ENCODE measurements at regions not wholly inside any gene's neighbourhood (a gene's known extent, or its start where the extent isn't known, plus 50 kb on each side); places are given as distances from the start of the nearest gene placed in this dataset.

DNA sequence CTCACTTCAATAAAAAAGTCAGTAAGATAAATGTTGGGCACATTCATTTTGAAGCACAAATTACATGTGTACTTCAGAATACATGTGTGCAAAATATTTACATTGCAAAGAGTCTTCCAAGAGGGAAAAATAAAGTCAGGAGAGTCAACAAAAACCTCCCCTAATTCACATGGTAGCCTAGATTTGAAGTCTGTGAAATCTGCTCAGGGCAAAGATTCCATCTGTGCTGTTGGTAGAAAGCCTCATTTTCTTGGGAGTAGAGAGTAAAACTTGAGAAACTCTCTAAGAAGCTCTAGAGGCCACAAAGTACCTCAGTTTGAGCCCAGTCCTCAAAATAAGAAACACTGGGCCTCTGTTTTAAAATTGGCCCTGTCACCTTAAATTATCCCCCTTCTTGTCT is 303.4 kb downstream of the RAB28 start:
- no peak for DNase-seq

GRCh38 chr4:13178621-13179020 is 305.5 kb downstream of the RAB28 start:
- no peak for DNase-seq

DNA sequence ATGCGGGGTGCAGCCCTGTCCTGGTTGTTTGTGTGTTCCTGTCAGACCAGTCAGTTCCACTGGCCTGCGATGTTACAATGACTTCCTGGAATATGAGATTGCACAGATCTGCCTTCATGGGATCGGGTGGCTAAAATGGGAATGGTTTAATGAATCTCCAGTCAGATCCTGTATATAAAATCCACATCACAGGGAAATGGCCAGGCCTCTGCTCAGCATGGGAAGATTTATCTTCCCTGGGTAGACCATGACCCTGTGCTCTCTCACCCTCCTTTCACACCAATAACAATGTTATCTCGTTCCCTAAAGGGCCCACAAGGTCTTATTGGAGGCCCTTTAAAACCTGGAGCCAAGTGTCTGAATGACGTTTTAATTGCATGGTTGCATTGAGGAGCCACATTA is 307.4 kb downstream of the RAB28 start:
- no peak for DNase-seq

- DNase-seq = no peak
Observed at GRCh38 chr4:13174926-13175325, 309.2 kb downstream of the RAB28 start.

- DNase-seq = no peak
Observed at GRCh38 chr4:13174001-13174400, 310.1 kb downstream of the RAB28 start.

- no peak for DNase-seq
Observed at GRCh38 chr4:13171292-13172057, 312.7 kb downstream of the RAB28 start.

DNA sequence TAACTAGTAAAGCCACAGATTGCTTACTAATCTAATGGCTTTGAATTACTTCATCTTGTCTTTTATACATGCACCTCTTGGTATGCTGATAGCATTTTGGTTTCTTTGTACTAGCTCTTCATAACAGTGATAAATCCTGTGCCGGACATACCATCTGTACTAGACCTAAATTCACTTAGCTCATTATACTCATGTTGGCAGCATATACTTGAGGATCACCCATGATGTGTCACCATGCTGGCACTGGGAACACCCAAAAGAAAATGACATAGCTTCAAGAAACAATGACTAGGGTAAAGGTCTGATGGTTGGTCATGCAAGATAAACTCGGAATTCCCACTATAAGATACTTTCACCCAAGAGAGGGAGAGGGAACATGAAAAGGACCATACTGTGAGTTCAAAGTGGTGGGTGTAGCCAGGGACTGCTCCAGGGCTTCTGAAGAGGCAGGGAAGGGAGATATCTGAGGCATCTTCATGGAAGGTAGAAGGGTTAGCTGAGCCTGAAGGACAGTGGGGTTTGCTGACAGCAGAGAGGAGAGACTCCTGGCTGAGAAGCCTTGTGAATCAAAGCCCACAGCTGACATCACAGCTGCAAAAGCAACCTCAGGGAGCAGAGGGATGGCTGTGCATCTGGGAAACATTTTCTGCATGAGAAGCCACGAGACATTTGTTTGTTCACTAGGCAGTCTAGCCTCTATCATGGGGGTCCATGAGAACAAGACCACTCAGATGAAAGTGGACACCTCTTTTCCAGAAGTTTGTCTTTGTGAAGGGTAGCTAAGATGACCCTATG is 314.2 kb downstream of the RAB28 start:
- DNase-seq = no peak

GRCh38 chr4:13168326-13168725 is 315.8 kb downstream of the RAB28 start:
- DNase-seq = no peak

GRCh38 chr4:13166214-13166613 is 317.9 kb downstream of the RAB28 start:
- no peak for DNase-seq

DNA sequence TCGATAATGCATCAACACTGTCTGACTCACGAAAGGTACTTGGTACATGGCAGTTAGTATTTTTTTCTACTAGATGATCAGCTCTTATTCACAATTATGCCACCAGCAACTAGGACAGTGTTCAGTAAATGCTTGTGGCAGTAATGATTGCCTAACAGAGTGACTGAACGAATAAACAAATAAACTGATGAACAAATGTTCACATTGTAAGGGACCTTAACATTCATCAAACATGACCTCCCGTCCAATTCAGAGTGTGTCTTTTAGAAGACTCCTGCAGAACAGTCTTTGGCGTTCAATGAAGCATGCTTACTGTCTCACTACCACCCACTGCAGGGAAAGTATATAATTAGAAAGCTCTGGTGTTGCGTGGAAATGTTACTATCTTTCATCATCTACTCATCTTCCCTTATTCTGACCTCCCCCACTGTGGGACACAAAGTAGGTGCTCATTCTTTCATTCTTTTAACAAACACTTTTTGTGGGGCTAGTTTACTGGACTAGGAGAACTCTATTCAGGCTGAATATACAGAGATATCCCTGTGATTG is 319.3 kb downstream of the RAB28 start:
- DNase-seq = no peak

DNA sequence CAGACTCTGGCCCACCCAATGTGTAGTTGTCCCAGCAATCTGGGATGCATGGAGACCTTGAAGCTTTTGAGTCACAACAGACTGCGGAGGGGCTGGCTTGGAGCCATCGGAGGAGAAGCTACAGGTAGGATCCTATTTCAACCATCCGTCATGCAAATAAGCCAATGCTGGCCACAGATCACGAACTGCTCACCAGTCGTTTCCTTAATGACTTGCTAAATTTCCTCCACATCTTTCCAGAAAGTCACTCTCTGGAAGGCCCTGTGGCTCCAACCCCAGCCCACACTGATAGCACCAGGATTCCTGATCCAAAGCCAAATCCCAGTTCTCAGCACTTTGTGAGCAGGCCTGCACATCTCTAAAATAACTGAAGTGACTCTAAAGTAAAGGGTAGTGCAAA is 321.3 kb downstream of the RAB28 start:
- no peak for DNase-seq

DNA sequence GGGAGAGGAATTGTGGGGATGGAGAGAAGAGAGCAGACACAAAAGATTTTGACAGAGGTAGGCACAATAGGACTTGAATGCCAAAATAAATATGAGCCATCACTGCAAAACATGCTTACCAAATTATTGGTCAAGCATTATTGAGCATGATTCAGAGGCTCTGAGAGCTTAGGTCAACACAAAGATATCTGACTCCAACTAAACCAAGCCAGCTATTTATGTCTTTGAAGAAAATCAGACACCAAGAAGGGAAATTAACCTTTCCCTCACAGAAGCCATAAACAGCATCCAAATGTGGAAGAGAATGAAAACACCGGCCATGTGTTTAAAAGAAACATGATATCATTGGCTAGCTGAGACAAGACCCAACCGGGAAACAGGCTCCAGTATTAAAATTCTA is 323.2 kb downstream of the RAB28 start:
- DNase-seq = no peak

DNA sequence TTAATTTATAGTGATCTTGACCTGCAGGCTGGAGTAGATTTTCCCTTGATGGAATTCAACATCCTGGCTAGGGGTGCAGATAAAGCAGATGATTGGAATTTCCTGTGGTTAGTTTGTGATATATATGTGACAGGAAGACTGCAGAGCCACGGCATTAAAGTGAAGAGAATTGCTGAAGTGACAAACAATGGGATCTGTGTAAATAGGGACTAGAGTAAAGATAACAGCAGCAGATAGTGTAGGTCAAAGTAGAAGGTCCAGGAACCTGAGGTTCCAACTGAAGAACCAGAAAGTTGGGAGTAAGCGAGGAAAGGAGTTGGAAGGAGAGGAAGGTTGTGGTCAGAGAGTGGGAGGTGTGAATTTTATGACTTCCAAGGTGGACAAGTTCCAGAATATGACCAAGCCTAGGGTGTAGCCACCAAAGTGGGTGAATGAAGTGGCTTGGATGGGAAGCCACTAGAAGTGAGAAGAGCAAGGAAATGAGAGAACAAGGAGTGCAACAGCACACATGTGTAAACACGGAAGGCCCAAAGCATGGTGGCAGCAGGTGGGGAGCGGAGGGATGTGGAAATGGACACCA is 325.0 kb downstream of the RAB28 start:
- DNase-seq = no peak

- DNase-seq = no peak
Observed at GRCh38 chr4:13151194-13151593, 332.9 kb downstream of the RAB28 start.

- DNase-seq = no peak
Observed at GRCh38 chr4:13143222-13144070, 340.7 kb downstream of the RAB28 start.

DNA sequence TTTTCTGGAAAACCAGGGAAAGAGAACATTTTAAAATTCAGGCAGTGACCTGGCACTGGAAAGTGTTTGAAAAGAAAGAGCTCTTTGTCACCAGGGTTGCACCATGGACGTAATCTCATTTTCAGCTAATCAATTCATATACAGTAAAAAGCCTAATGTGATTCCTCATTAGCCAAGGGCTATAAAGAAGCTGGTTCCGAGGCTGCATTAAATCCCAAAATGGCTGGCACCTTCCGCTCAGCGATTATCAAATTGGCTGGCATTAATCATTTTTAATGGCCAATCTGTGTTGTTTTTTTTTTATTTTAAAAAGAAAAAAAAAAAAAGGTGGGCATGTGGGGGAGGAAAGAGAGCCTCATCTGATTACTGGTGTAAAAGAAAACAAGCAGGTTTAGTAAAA is 341.4 kb downstream of the RAB28 start:
- DNase-seq = no peak

DNA sequence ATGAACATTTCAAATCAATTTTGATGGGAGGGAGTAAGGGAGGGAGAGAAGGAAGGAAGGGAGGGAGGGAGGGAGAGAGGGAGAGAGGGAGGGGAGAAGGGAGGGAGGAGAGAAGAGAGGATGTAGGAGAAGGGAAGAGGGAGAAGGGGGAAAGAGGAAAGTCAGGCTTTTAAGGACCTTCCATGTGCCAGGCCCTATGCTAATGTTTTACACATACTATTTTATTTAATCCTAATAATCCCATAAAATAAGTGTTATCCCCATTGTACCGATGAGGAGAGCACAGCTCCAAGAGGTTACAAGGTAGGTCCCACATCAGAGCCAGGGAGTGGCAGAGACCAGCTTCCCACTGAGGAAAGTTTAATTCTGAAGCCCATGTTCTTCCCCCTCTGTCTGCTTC is 341.9 kb downstream of the RAB28 start:
- no peak for DNase-seq

- DNase-seq = no peak
Observed at GRCh38 chr4:13137390-13137789, 346.8 kb downstream of the RAB28 start.

- no peak for DNase-seq
Observed at GRCh38 chr4:13133700-13134099, 350.4 kb downstream of the RAB28 start.

DNA sequence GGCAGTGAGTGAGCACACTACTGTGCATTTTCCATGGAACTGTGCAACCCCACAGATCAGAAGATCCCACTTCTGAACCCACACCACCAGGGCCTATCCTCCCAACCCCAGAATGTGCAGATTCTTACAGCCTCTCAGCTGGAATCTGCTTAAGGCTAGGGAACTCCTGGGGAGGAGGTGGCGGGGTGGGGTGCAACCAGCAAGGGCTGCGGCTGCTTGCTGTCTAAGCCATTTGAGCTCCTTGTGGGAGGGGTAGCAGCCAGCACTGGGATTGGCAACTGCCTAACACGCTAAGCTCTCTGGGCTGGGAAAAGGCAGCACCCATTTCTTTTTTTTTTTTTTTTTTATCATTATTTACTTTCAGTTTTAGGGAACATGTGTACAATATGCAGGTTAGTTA is 353.3 kb downstream of the RAB28 start:
- DNase-seq = no peak

- no peak for DNase-seq
Observed at GRCh38 chr4:13129095-13129494, 355.0 kb downstream of the RAB28 start.

GRCh38 chr4:13126976-13127910 is 356.9 kb downstream of the RAB28 start:
- no peak for DNase-seq

Measured in CD4-positive, alpha-beta T cell treated with Interferon gamma for 1 hour (primary cell).